IPS-20b (cell line): ENCODE measurements at regions not wholly inside any gene's neighbourhood (a gene's known extent, or its start where the extent isn't known, plus 50 kb on each side); places are given as distances from the start of the nearest gene placed in this dataset.
"Not testable (repeated sequence)": the region's sequence is repeated elsewhere in the genome, so short reads cannot be mapped to it uniquely, and the experiment has no call there.

Experiments used
- H3K27ac ChIP-seq: one replicate; pipeline ENCODE4 v1.5.1; 2013; ENCODE audit warnings: low read length
- H3K27me3 ChIP-seq: 2 replicates; pipeline ENCODE4 v1.6.1; 2013; ENCODE audit warnings: mild to moderate bottlenecking, low read length, inconsistent platforms; ENCODE audit not compliant: insufficient read depth
- H3K36me3 ChIP-seq: 2 replicates; pipeline ENCODE4 v1.6.1; 2013; ENCODE audit warnings: low read depth, mild to moderate bottlenecking, inconsistent platforms, low read length, moderate library complexity; ENCODE audit not compliant: insufficient read depth
- H3K4me1 ChIP-seq: 2 replicates; pipeline ENCODE4 v1.6.1; 2013; ENCODE audit warnings: mild to moderate bottlenecking, control low read depth, inconsistent platforms, low read length, moderate library complexity; ENCODE audit not compliant: insufficient read depth
- H3K4me3 ChIP-seq: 2 replicates; pipeline ENCODE4 v1.5.1; 2013; ENCODE audit warnings: mild to moderate bottlenecking, low read length, inconsistent platforms
- H3K9ac ChIP-seq: 2 replicates; pipeline ENCODE4 v1.6.1; 2013; ENCODE audit warnings: low read depth, mild to moderate bottlenecking, inconsistent platforms, low read length, moderate library complexity
- H3K9me3 ChIP-seq: 2 replicates; pipeline ENCODE4 v1.6.1; 2013; ENCODE audit warnings: mild to moderate bottlenecking, low read depth, low read length, inconsistent platforms; ENCODE audit not compliant: insufficient read depth

DNA sequence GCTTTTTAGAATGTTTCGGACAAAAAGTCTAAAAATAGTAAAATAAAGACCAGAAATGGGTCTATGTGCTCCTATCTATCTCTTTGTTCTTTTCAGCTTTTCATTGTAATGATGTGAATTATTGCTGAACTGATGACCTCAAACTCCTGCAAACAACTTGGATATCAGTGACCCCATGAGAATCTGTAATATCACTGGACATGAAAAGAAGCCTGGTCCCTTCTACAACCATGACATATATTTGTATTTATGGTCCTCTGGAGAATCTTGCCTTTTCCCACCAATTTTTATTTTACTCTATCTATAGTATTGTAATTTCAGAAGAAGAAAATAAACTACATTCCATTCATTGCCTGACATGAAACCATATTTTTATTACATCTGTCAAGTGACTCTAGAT is 740.7 kb upstream of the CA10 start:
- Histone ChIP-seq H3K36me3 (no peaks in the 10 kb centered on the region), H3K9ac (no peak overlapping the region), H3K9me3 (no peaks in the 10 kb centered on the region), H3K4me3 (no peak overlapping the region), H3K27ac (no peak overlapping the region), H3K4me1 (no peaks in the 10 kb centered on the region), H3K27me3 (no peaks in the 10 kb centered on the region)

DNA sequence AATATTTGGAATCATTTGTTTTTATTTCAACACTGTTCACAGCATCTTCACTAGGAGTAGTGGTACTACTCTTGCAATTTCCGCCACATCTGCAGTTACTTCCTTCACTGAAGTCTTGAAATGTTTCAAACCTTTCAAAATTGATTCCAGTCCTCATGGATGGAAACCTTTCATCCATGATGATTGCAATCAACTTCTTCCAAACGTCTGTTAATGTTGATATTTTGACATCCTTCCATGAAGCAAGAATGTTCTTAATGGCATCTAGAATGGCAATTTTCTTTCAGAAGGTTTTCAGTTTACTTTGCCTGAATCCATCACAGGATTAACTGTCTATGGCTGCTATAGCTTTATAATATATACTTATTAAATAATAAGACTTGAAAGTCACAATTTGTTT is 736.8 kb upstream of the CA10 start:
- Histone ChIP-seq H3K27me3 (no peaks in the 10 kb centered on the region), H3K27ac (no peak overlapping the region), H3K36me3 (no peaks in the 10 kb centered on the region), H3K9ac (no peak overlapping the region), H3K4me1 (no peaks in the 10 kb centered on the region), H3K9me3 (no peaks in the 10 kb centered on the region), H3K4me3 (no peak overlapping the region)

DNA sequence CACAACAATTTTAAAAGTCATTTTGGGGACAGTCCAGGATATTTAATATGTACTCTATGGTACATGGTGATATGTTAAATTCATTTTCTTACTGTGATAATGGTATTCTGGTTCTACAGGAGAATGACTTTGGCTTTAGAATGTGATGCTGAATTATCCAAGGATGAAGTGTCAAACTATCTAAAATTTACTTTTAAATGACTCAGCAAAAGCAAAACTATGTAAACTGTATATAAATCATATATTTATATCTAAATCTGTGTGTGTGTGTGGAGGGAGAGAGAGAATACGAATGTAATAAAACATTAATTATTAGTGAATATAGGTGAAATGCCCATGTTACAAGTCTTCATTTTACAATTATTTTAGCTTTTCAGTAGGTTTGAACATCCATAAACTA is 733.8 kb upstream of the CA10 start:
- Histone ChIP-seq H3K27ac (no peak overlapping the region), H3K9me3 (no peaks in the 10 kb centered on the region), H3K27me3 (no peaks in the 10 kb centered on the region), H3K9ac (no peak overlapping the region), H3K4me3 (no peak overlapping the region), H3K36me3 (no peaks in the 10 kb centered on the region), H3K4me1 (no peaks in the 10 kb centered on the region)

DNA sequence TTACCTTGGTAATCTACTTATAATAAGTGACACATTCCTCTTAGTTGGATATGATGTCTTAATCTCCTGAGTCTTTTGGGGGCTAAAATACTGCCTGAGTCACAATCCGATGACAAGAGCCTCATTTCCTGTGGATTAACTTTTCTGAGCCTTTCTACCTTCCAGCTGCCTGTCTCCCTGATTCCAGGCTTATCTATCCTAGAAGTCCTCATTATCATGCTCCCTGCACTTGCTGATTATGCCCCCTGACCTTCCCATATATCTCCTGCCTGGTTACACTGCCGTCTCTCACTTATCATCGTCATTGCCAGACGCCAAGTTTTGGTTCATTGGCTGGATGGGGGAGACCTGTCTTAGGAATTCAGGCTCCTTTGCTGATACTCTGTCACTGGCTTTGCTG is 727.4 kb upstream of the CA10 start:
- no peaks in the 10 kb centered on the region for H3K9me3 ChIP-seq
- no peaks in the 10 kb centered on the region for H3K36me3 ChIP-seq
- H3K4me3 ChIP-seq: no peak overlapping the region

GRCh38 chr17:52883907-52884491 is 725.5 kb upstream of the CA10 start:
- H3K27ac ChIP-seq, H3K9me3 ChIP-seq, H3K4me1 ChIP-seq: not testable (repeated sequence)

More for the DNA sequence above, 727.4 kb upstream of the CA10 start:
- Histone ChIP-seq H3K27ac (no peak overlapping the region), H3K27me3 (no peaks in the 10 kb centered on the region), H3K9ac (no peak overlapping the region), H3K4me1 (no peaks in the 10 kb centered on the region)

DNA sequence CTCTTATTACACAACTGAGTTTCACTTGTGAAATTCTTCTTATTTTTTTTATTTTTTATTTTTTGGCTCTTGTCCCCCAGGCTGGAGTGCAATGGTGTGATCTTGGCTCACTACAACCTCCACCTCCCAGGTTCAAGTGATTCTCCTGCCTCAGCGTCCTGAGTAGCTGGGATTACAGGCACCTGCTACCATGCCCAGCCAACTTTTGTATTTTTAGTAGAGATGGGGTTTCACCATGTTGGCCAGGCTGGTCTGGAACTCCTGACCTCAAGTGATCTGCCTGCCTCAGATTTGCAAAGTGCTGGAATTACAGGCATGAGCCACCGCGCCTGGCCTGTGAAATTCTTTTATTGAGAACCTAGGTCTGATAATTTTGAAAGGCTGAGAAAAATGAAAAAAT is 688.3 kb upstream of the CA10 start:
- not testable (repeated sequence) for H3K36me3 ChIP-seq, H3K27ac ChIP-seq, H3K9me3 ChIP-seq, H3K4me3 ChIP-seq, H3K27me3 ChIP-seq, H3K4me1 ChIP-seq, H3K9ac ChIP-seq

More at GRCh38 chr17:52883907-52884491, 725.5 kb upstream of the CA10 start:
- H3K9ac ChIP-seq, H3K4me3 ChIP-seq, H3K27me3 ChIP-seq, H3K36me3 ChIP-seq: not testable (repeated sequence)

DNA sequence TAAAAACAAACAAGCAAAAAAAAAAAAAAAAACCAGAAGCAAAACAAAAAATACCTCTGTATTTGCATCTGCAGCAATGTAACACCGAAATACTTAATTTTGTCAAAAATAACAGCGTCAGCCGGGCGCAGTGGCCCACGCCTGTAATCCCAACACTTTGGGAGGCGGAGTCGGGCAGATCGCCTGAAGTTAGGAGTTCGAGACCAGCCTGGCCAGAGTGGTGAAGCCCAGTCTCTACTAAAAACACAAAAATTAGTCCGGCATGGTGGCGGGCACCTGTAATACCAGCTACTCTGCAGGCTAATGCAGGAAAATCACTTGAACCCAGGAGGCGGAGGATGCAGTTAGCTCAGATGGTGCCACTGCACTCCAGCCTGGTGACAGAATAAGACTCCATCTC is 683.5 kb upstream of the CA10 start:
- H3K4me3 ChIP-seq: no peak overlapping the region
- no peaks in the 10 kb centered on the region for H3K27me3 ChIP-seq
- H3K9ac ChIP-seq: no peak overlapping the region
- H3K4me1 ChIP-seq: no peaks in the 10 kb centered on the region
- H3K36me3 ChIP-seq: no peaks in the 10 kb centered on the region
- no peak overlapping the region for H3K27ac ChIP-seq
- H3K9me3 ChIP-seq: no peaks in the 10 kb centered on the region

- no peaks in the 10 kb centered on the region for H3K4me1 ChIP-seq
- H3K27me3 ChIP-seq: no peaks in the 10 kb centered on the region
- no peak overlapping the region for H3K9ac ChIP-seq
- H3K27ac ChIP-seq: no peak overlapping the region
- H3K4me3 ChIP-seq: no peak overlapping the region
- no peaks in the 10 kb centered on the region for H3K36me3 ChIP-seq
- H3K9me3 ChIP-seq: no peaks in the 10 kb centered on the region
These were observed 679.0 kb upstream of the CA10 start for GRCh38 chr17:52837492-52837891.

DNA sequence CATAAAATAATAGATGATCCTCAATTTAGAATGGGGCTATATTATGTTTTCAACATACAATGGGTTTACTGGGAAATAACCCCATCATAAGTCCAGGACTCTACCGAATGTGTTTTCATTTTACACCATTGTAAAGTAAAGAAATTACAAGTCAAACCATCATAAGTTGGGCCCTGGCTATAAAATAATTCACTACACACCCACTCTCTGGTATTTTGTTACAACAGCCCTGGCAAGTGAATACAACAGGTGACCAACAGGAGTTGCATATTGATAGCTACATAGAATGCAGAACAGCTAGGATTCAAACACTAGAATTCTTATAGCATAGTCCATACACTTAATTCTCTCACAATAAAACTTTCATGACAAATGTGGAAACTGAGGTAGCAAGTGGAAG is 673.0 kb upstream of the CA10 start:
- Histone ChIP-seq H3K4me1 (no peaks in the 10 kb centered on the region), H3K27ac (no peak overlapping the region), H3K4me3 (no peak overlapping the region), H3K27me3 (no peaks in the 10 kb centered on the region), H3K9ac (no peak overlapping the region), H3K9me3 (no peaks in the 10 kb centered on the region), H3K36me3 (no peaks in the 10 kb centered on the region)

DNA sequence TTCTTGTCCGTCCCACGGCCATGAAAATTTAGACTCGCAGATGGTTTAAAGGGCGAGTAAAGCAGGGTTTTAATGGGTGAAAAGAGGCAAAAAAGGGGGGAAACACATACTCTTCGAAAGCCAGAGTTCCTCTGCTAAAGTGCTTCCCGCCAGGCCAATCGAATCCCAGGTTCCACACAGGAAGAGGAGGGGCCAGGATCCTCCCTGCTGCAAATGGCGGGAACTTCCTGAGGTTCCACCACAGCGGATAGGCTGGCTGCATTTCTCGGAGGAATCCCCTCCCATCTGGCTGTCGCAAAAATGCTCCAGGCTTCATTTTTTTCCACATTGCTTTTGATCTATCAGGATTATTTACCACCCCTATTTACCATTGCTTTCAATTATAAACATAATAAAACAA is 670.1 kb upstream of the CA10 start:
- Histone ChIP-seq H3K27me3 (no peaks in the 10 kb centered on the region), H3K4me1 (no peaks in the 10 kb centered on the region), H3K9me3 (no peaks in the 10 kb centered on the region), H3K27ac (no peak overlapping the region), H3K9ac (no peak overlapping the region), H3K36me3 (no peaks in the 10 kb centered on the region), H3K4me3 (no peak overlapping the region)

- no peak overlapping the region for H3K9ac ChIP-seq
- H3K36me3 ChIP-seq: no peaks in the 10 kb centered on the region
- H3K9me3 ChIP-seq: no peaks in the 10 kb centered on the region
- H3K27me3 ChIP-seq: no peaks in the 10 kb centered on the region
- no peaks in the 10 kb centered on the region for H3K4me1 ChIP-seq
- no peak overlapping the region for H3K27ac ChIP-seq
- no peak overlapping the region for H3K4me3 ChIP-seq
These were observed 669.0 kb upstream of the CA10 start for GRCh38 chr17:52827526-52827925.

- Histone ChIP-seq H3K9me3 (no peaks in the 10 kb centered on the region), H3K4me1 (no peaks in the 10 kb centered on the region), H3K27me3 (no peaks in the 10 kb centered on the region), H3K9ac (no peak overlapping the region), H3K36me3 (no peaks in the 10 kb centered on the region), H3K4me3 (no peak overlapping the region), H3K27ac (no peak overlapping the region)
These were observed 666.0 kb upstream of the CA10 start for GRCh38 chr17:52824542-52824941.

GRCh38 chr17:52823155-52823554 is 664.6 kb upstream of the CA10 start:
- Histone ChIP-seq H3K27me3 (no peaks in the 10 kb centered on the region), H3K27ac (no peak overlapping the region), H3K9ac (no peak overlapping the region), H3K9me3 (no peaks in the 10 kb centered on the region), H3K4me1 (no peaks in the 10 kb centered on the region), H3K4me3 (no peak overlapping the region), H3K36me3 (no peaks in the 10 kb centered on the region)
